ENCODE measurements at regions not wholly inside any gene's neighbourhood (a gene's known extent, or its start where the extent isn't known, plus 50 kb on each side); places are given as distances from the start of the nearest gene placed in this dataset.

DNA sequence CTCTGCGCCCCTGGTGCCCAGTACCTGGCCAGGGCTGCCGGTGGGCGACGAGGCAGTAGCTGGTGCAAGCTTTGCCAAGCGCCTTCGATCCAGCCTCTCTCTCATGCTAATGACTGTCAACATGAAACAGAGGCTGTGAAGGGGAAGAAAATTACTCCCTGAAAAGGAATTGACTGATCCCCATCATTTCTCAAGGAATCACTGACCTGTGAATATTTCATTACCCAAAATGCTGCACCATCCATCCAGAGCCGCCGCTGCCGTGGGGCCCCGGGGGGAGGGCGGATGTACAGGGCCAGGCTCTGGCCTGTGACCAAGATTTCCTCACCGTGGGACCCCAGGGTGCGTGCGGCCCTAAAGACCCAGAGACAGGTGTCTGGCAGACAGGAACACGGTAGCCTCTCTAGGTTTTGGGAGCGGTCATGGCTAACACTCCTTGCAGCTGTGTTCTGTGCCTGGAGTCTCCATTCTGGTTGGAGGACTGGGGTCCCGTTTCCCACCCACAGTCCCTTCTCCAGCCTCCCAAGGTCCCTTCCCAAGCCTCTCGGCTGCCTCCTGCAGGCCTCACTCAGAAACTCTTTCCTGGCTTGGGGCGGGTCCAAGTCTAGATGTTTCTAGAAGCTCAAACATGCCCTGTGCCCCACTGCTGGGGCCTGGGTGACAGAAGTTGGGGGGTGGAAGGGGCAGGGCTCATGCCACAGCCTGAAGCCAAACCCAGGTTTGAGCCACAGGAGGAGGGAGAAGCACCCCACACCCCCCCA, 73.3 kb downstream of the ENGASE start:
- Histone ChIP-seq H3K4me2 (ENCODE audit: control insufficient read depth, extremely low read depth, insufficient read depth, low read depth, low read length) (no peak overlapping the region), H2AFZ (ENCODE audit: control insufficient read depth, low read length) (no peak overlapping the region), H3K9ac (ENCODE audit: control insufficient read depth, extremely low read depth, insufficient read depth, low read length) (no peak overlapping the region), H3K27ac (ENCODE audit: control insufficient read depth, insufficient read depth, low read length) (no peak overlapping the region), H3K9me3 (ENCODE audit: control insufficient read depth, low read depth, low read length) (no peaks in the 10 kb centered on the region), H3K79me2 (ENCODE audit: control insufficient read depth, insufficient read depth, low read length) (no peaks in the 10 kb centered on the region), H3K36me3 (ENCODE audit: control insufficient read depth in 2 of 2, extremely low read depth in 1 of 2, insufficient read depth in 2 of 2, low read length in 2 of 2) (no peaks in the 10 kb centered on the region), H3K27me3 (ENCODE audit: control insufficient read depth, extremely low read depth, insufficient read depth, low read length) (peaks cover 21% of the 10 kb centered on the region), H3K9me1 (ENCODE audit: control insufficient read depth, extremely low read depth, insufficient read depth, low read length) (no peaks in the 10 kb centered on the region), H3K4me1 (ENCODE audit: control insufficient read depth, extremely low read depth, insufficient read depth, low read length) (no peaks in the 10 kb centered on the region), H4K20me1 (ENCODE audit: control insufficient read depth, extremely low read depth, insufficient read depth, low read length) (no peaks in the 10 kb centered on the region), H3K4me3 (ENCODE audit: control insufficient read depth in 2 of 3, extremely low read depth in 1 of 3, insufficient read depth in 2 of 3, low read depth in 1 of 3, low read length in 3 of 3) (no peak overlapping the region)
- DNase-seq (ENCODE audit: low read depth, low spot score), result no peak
- no peak for FAIRE-seq
- TF ChIP-seq, protein P1, sequence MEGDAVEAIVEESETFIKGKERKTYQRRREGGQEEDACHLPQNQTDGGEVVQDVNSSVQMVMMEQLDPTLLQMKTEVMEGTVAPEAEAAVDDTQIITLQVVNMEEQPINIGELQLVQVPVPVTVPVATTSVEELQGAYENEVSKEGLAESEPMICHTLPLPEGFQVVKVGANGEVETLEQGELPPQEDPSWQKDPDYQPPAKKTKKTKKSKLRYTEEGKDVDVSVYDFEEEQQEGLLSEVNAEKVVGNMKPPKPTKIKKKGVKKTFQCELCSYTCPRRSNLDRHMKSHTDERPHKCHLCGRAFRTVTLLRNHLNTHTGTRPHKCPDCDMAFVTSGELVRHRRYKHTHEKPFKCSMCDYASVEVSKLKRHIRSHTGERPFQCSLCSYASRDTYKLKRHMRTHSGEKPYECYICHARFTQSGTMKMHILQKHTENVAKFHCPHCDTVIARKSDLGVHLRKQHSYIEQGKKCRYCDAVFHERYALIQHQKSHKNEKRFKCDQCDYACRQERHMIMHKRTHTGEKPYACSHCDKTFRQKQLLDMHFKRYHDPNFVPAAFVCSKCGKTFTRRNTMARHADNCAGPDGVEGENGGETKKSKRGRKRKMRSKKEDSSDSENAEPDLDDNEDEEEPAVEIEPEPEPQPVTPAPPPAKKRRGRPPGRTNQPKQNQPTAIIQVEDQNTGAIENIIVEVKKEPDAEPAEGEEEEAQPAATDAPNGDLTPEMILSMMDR (optimal IDR thresholded peaks at IDR 0.05 in 1 of 3, IDR thresholded peaks at IDR 0.05 in 1 of 3, conservative IDR thresholded peaks at IDR 0.05 in 1 of 3; ENCODE audit: extremely low read depth in 1 of 3, insufficient read depth in 2 of 3, low read length in 3 of 3), result peak in 1 of 3 experiments; percentile 40
- TF ChIP-seq EZH2 (IDR thresholded peaks at IDR 0.05; ENCODE audit: low read length), result no peak
- dilution Hi-C loops (cut with MboI; ENCODE audit: extremely low pct_ligation_motif_present, low sequenced_read_pairs), result loop anchor here (5.0 kb wide), 1 partner anchor 36 kb away; no protein-coding TSS in a partner anchor

GRCh38 chr17:79146562-79146961, 71.9 kb downstream of the ENGASE start:
- TF ChIP-seq, protein P1 (optimal IDR thresholded peaks at IDR 0.05 in 1 of 3, IDR thresholded peaks at IDR 0.05 in 1 of 3, conservative IDR thresholded peaks at IDR 0.05 in 1 of 3; ENCODE audit: extremely low read depth in 1 of 3, insufficient read depth in 2 of 3, low read length in 3 of 3), result no peak
- TF ChIP-seq EZH2 (IDR thresholded peaks at IDR 0.05; ENCODE audit: low read length), result no peak
- no peaks in the 10 kb centered on the region for H3K79me2 ChIP-seq (ENCODE audit: control insufficient read depth, insufficient read depth, low read length)
- no peaks in the 10 kb centered on the region for H3K9me3 ChIP-seq (ENCODE audit: control insufficient read depth, low read depth, low read length)
- no peaks in the 10 kb centered on the region for H3K9me1 ChIP-seq (ENCODE audit: control insufficient read depth, extremely low read depth, insufficient read depth, low read length)
- H3K4me1 ChIP-seq (ENCODE audit: control insufficient read depth, extremely low read depth, insufficient read depth, low read length), result no peaks in the 10 kb centered on the region
- H3K27me3 ChIP-seq (ENCODE audit: control insufficient read depth, extremely low read depth, insufficient read depth, low read length), result peaks cover 25% of the 10 kb centered on the region
- no peak for FAIRE-seq
- no peak for DNase-seq (ENCODE audit: low read depth, low spot score)
- H2AFZ ChIP-seq (ENCODE audit: control insufficient read depth, low read length), result no peak overlapping the region
- no peak overlapping the region for H3K4me3 ChIP-seq (ENCODE audit: control insufficient read depth in 2 of 3, extremely low read depth in 1 of 3, insufficient read depth in 2 of 3, low read depth in 1 of 3, low read length in 3 of 3)
- H3K36me3 ChIP-seq (ENCODE audit: control insufficient read depth in 2 of 2, extremely low read depth in 1 of 2, insufficient read depth in 2 of 2, low read length in 2 of 2), result no peaks in the 10 kb centered on the region
- no peaks in the 10 kb centered on the region for H4K20me1 ChIP-seq (ENCODE audit: control insufficient read depth, extremely low read depth, insufficient read depth, low read length)
- dilution Hi-C loops (cut with MboI; ENCODE audit: extremely low pct_ligation_motif_present, low sequenced_read_pairs), result loop anchor here (5.0 kb wide), 1 partner anchor 34 kb away; no protein-coding TSS in a partner anchor
- H3K4me2 ChIP-seq (ENCODE audit: control insufficient read depth, extremely low read depth, insufficient read depth, low read depth, low read length), result no peak overlapping the region
- H3K9ac ChIP-seq (ENCODE audit: control insufficient read depth, extremely low read depth, insufficient read depth, low read length), result no peak overlapping the region
- H3K27ac ChIP-seq (ENCODE audit: control insufficient read depth, insufficient read depth, low read length), result no peak overlapping the region

All from keratinocyte (primary cell).